OCI-LY3 (cell line): ENCODE measurements at regions not wholly inside any gene's neighbourhood (a gene's known extent, or its start where the extent isn't known, plus 50 kb on each side); places are given as distances from the start of the nearest gene placed in this dataset.

ENCODE experiments used
- EZH2phosphoT487 ChIP-seq: fragments of 200-600 bp; shearing (Covaris generic); IDR thresholded peaks from 2 replicates; pipeline ENCODE4 v1.6.1; 2018; ENCODE audit warnings: antibody characterized with exemption, mixed run types, low read depth
- TF ChIP-seq, protein P1 (sequence below): fragments of 200-600, 300-600 bp; sonication (generic); IDR thresholded peaks from 2 replicates; pipeline ENCODE4 v1.5.1; 2014; ENCODE audit warnings: antibody characterized with exemption, low read length, low read depth

DNA sequence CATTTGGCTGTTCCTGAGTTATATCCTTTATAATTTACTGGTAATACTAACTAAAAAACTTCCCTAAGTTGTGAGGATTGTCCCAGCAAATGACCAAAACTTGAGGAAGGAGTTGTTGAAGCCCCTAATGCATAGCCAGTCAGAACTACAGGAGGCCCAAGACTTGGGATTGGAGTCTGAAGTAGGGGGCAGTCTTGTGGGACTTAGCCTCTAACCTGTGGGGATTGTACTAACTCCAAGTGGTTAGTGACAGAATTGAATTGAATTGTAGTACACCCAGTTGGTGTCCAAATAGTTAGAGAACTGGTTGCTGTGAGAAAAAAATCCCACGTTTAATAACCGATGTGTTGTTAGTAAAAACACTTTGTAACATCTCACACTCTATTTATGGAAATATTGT lies 1506.3 kb downstream of the ADGRL3 start:
- TF ChIP-seq, protein P1, sequence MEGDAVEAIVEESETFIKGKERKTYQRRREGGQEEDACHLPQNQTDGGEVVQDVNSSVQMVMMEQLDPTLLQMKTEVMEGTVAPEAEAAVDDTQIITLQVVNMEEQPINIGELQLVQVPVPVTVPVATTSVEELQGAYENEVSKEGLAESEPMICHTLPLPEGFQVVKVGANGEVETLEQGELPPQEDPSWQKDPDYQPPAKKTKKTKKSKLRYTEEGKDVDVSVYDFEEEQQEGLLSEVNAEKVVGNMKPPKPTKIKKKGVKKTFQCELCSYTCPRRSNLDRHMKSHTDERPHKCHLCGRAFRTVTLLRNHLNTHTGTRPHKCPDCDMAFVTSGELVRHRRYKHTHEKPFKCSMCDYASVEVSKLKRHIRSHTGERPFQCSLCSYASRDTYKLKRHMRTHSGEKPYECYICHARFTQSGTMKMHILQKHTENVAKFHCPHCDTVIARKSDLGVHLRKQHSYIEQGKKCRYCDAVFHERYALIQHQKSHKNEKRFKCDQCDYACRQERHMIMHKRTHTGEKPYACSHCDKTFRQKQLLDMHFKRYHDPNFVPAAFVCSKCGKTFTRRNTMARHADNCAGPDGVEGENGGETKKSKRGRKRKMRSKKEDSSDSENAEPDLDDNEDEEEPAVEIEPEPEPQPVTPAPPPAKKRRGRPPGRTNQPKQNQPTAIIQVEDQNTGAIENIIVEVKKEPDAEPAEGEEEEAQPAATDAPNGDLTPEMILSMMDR: no peak
- TF ChIP-seq EZH2phosphoT487: no peak
